Stimulated activated naive CD8-positive, alpha-beta T cell treated with anti-CD3 and anti-CD28 coated beads, Interleukin-15, Interleukin-2, amounts not matched to agents 100 U/mL and 50 U/mL, for 24 hours (primary cell): ENCODE measurements at regions not wholly inside any gene's neighbourhood (a gene's known extent, or its start where the extent isn't known, plus 50 kb on each side); places are given as distances from the start of the nearest gene placed in this dataset.

ENCODE experiments used
- ATAC-seq: fragments of 150-1000 bp; cut with Tn5 transposase; one replicate; pipeline ENCODE4 v1.10.0; 2021
- DNase-seq: peaks from one replicate; pipeline ENCODE4 v3.0.0; 2021

DNA sequence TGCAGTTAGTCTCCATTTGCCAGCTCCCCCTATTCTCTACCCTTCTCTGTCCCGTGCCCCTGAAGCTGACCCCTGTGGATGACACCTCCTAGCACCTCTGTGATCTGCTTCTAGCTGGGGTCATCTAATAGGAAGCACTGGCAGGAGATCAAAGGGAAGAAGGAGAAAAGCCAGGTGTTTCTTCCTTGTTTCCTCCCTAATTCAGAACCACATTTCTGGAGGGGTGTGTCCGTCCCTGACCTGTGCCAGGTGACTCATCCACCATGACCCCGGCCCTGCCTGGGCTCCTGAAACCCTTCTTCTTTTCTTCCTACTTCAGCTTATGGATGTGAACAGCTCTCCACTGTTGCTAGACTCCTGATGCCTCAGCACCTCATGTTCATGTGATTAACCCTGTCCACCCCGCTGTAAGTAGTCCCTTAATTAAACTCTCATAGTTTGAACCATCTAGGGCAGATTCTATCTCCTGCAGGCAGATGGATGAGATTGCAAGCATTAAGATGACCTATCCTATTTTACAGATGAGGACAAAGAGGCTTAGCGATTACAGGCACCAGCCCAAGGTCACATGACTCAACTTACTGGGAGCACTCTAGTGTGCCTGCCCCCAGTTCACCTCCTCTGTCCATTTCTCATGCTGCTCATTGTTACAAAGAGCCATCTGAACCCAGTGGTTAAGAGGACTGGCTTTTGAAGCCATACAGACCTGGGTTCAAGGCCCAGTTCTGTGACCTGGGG lies 770.5 kb downstream of the MED13L start:
- DNase-seq (no peak), ATAC-seq (no peak)

DNA sequence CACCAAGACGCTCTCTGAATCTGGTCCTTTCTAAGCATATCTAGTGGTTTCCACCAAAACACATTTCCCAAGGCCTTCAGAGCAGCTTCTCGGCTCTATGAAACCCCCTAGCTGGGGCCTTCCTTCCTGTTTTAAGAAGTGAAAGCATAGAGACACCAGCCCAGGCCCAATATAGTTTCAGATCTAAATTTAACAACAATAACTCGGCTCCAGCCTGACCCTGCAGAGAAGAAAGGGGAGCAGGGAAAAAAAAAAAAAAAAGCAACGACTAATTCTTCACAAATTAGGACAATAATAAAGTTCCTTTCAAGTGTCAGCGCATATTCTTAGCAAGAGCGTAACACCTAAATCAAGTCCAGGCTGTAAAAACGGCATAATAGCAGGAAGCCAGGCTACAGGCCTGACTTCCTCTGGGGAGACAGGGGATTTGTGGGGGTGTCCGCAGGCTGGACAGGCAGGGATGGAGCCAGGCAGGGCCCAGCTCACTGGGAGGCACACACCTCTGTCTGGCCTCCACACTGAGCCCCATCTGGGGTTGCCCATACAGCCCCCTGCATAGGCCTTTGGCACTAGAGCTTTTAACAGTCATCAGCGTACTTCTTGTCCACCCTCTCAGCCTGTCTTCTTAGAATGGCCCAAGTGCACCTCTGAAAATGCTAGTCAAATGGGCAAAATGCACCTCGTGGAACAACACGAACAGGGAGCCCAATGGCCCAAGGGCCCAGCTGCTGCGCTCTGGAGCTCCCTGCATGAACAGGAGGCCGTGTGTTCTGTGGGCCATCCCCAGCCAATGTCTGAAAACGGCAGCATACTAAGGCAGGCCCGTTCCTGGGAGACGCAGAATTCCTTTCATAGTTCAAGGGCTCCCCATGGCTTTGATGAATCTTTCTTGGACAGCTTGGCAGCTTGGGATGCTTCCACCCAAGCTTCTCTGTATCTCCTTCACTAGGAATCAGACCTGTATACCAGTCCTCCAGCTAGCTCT lies 772.9 kb downstream of the MED13L start:
- DNase-seq (no peak), ATAC-seq (no peak)

DNA sequence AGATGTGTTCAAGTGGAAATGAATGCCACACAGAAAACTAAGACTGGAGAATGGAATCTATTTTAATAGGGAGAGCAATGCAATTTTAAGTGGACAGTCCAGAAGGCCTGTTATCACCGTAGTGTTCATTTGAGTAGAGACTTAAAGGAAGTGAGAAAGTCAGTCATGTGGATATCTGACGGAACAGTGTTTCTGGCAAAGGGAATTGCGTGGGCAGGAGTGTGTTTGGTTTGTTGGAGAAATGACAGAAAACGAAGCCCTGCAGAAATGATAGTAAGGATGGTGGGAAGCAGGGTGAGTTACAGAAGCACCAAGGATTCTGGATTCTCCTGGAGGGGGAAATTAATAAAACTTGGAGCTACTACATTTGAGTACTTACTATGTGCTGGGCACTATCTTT lies 776.6 kb downstream of the MED13L start:
- ATAC-seq = no peak
- DNase-seq = no peak

DNA sequence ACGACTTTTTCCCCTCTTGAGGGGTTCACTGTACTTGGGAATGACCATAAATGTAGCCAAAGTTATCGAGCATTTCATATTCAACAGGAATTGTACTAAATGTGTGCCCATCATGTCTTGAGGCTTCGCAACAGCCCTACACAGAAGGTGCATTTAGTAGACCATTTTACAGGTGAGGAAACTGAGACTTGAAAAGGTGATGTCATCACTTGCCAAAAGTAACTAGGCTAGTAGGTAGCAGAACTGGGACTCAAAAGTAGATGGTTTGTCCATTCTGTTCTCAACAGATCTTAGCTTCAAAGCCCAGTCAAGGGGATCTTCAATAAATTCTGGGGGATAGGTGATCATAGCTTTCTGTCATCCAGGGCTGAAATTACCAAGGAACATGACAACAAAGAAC lies 782.2 kb downstream of the MED13L start:
- DNase-seq = no peak
- no peak for ATAC-seq

DNA sequence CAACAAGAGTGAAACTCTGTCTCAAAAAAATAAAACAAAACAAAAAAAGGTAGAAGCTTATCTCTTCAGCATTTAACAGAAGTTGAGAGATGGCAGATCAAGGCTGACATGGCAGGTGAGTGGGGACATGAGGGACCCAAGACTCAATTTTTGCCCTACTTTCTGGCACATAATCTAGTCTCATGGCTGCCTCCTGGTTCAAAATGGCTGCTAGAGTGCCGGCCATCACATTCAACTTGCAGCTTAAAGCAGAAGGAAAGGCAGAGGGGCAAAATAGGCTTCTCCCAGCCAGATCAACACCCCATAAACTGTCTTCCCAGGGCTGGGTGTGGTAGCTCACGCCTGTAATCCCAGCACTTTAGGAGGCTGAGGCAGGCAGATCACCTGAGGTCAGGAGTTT lies 784.9 kb downstream of the MED13L start:
- no peak for DNase-seq
- no peak for ATAC-seq

DNA sequence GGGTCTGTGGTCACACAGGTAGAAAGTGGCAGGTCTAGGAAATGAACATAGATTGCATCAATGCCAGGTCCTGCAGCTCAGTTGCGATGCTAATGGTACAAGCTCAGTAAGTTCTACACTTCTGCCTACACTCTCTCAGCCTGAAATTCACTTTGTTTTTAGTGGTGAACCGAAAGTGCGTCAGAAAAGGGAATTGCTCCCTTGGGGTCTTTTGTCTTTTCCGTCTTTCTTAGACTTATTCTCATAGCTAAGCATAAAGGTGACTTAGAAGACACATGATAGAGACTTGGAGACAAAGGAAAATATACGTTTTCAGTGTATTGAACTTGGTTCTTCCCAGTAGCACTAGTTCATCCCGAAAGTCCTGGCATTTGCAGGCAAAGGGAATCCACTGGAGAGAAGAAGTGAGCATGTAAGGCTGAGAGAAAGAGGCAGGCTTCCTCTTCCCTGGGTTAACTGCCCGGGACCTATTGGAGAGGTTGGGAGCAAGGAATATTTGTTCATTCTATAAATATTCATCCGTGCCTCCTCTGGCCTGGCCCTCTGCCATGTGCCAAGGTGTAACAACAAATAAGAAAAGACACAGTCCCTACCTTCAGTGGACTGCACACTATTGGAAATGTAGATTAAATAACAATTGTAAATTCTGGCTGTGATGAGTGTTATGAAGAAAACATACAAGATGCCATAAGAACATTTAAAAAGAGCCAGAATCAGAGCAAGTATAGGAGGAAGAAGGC lies 785.8 kb downstream of the MED13L start:
- DNase-seq (no peak), ATAC-seq (no peak)

DNA sequence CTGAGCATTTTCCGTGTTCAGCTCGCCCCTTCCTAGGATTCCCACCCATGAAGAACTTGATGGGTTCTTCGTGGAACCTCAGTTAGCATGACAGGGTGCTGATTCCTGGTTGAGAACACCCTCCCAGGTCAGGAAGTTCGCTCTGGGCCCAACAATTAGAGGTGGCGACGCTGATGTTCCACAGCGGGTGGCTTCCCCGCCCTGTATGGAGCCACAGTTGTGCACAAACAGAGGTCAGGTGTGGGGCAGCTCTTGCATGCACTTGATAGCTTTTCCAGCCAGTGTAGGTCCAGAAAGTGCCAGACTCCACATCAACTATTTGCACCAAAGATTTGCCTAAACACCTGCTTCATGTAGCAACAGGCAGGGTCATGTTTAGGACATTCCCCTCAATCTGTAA lies 788.2 kb downstream of the MED13L start:
- DNase-seq (no peak), ATAC-seq (no peak)

DNA sequence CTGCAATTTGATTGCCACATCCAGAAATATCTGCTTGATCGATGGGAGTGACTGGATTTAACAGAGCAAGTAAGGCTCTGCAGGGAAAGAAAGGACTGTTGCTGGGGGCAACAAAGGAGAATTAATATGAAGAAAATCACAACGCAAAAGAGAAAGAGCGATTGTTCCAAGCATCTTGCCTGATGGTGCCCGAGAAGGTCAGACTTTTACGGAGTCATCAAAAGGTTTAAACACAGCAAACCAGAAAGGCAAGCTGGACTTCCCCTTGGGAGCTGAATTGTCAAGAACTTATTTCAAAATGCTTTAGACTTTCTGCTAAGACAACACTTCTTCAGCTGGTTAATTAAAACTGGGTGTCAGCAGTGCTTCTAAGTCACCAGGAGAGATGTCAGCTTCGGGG lies 791.5 kb downstream of the MED13L start:
- ATAC-seq (no peak), DNase-seq (no peak)

DNA sequence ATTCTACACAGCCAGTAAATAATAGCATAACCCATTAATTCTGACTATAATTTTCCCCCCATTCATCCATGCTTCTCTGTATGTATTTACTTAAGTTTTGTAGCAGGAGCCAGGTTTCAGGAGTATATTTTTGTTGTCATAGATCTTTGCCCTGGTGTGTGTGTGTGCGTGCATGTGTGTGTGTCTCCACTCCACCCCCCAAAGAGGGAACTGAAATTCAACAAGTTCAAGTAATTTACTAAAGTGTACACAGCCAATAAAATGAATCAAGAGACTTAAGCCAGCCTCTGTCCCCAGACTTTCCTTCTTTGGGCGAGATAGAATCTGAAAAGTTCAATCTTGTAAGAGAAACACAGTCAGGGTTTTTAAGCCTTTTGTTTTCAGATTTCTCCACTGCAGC lies 792.0 kb downstream of the MED13L start:
- ATAC-seq (no peak), DNase-seq (no peak)

DNA sequence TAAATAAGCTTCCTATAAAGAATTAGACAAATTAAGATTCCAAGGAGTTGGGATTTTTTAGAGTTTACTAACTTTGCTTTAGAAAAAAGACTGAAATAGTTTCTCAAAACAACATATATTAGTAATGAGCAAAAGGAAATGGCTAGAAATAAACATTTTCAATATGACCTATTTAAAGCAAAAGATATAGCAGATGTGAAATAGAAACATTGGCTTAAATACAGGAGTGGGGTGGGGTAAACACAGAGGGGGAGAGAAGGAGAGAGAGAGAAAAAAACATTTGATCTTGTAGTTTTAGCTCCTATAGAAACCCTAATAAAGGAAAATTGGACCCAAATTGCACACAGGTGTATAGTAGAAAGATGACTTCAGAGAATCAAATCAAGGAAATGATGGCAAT lies 794.5 kb downstream of the MED13L start:
- DNase-seq = no peak
- ATAC-seq = no peak

DNA sequence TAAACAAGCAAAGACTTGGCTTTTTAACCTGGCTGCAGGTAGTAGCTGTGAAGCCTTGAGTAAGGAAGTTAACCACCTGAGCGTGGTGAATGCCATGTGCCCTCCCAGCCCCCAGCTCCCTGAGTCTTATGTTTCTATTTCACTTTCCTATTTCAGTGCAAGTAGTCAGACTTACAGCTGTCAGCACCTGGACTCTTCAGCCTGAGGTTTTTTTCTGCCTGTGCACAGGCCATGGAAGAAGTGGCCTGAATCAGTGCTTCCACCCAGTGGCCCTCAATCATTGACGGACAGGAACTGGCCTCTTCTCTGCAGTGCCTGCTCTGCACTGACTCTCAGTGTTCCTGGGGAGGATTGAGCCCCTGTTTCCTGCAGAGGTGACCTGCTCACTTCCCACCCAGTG lies 796.4 kb downstream of the MED13L start:
- DNase-seq (no peak), ATAC-seq (no peak)

DNA sequence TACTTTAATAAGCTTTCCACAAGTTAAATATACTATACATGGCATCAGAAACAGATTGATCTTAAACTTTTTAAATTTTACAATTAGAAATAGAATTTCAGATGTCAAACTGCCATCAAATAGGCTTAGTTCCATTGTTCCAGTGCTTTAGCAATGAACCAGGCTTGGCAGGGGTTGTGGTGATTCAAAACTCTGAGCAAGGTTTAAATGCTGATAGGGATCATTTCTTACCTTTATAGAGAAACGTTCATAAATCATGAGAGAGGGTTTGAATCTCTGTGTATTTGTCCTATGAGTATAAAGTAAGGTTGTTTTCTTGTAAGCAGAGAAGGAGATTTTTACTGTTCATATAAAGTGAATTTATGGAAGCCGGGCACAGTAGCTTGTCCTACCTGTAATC lies 794.5 kb upstream of the TBX3 start:
- ATAC-seq (no peak), DNase-seq (no peak)

DNA sequence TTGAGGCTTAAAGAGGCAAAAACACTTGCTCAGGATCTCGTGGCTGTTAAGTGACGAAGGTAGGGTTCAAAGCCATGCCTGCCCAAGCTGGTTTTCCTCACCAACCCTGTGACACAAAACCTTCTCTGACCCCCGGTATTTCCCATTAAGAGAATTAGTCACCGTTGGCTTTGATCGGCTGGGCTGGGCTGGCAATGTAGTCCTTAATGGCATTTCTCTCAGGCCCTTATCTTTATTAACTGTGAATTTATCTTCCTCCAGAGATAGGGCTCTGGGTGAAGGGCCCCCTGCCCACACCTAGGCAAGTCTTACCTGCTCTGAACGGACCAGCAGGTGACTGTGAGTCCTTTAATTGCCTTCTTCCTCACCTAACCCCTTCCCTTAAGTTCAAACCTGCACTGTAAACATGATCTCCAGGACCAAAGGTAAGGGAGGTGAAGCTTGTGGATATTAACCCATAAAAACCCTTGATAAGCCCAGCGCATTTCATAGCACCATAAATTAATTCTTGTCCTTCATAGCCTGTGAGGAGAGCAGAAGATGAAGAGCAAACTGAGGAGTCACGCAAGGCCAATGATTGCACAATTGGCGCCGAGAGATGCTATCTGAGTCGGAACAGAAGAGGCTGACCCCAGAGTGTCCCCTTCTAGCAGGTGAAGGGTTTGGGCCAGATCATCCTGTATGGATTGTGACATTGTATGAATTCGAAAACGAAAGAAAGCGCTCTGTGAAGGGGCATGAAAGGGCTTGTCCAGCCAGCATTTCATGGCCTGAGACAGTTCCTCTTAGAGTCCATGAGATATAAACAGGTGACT lies 790.8 kb upstream of the TBX3 start:
- DNase-seq (no peak), ATAC-seq (no peak)

DNA sequence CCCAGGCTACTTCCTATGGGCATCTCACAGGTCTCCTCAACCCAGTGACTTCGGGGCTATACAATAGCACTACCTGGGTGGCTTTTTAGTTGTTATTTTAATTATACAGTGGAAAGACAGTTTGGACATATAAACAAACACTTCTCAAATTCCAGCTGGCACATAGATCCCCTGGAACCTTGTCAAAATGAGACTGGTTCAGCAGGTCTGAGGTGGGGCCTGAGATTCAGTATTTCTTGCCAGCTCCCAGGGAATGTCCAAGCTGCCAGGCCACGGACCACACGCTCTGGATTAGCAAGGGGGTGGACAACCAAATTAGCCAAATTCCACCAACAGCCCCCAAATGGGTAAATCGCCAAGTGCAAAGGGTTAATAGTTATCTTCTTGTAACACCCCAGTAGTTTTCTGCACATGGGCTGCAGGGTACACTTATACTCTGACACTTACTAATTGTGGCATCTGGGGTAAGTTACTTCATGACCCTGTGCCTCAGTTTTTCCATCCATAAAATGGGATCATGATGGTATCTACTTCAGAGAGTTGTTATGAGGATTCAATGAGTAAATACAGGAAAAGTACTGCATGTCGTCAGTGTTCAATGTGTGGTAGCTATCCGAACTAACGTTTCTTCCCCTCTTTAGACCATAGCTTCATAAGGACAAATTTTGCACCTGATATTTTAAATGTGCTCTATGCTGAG lies 789.4 kb upstream of the TBX3 start:
- ATAC-seq (no peak), DNase-seq (no peak)

DNA sequence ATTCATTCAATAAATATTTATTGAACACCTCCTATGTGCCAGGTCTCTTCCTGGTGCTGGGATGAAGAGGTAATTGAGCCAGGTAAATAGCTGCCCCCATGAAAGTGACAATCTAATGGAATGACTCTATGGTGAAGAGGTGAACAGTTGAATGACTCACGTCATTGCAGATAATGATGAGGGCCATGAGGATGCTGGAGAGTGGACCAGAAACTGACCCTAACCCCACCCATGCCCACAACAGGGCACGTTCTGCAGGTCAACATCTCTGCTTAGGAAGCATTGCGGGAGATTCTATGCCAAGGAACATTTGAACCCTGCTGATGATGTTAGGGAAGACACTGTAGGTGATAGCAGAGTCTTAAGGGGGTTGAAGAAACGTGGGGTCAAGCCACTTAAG lies 788.9 kb upstream of the TBX3 start:
- no peak for ATAC-seq
- no peak for DNase-seq

DNA sequence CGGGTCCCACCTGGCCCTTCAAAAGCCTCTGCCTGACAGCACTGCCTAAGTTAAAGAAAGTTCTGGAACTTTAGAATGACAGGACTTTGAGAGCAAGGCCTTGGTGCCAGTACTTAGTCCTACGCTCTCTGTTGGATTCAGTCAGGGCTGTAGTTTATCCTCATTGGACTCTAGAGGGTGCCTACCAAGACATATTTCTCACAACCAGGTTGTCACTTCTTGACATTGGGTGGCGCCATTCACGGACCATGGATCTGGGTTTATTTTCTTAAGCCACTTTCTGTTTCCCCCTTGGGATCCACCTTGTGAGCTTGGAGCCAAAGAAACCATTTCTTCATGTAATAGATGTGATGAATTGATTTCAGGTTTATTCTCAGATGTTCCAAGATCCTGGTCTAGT lies 787.0 kb upstream of the TBX3 start:
- ATAC-seq (no peak), DNase-seq (no peak)

DNA sequence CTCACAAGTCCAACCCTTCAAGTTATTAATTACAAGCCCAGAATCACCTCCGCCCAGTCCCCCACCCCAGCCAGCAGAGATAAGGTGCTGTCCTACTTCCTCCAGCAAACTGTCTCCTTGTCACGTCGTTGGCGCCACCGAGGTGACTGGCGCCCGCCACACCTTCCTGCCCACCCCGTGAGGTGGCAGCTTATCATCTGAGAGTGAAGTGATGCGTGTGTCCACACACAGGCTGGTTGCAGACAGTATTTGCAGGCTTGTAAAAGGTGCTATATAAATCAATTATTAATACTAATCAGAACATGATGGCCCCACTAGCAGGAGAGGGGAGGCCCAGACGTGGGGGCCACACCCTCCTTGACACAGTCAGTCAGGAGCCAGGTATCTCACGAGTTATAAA lies 786.6 kb upstream of the TBX3 start:
- no peak for ATAC-seq

DNA sequence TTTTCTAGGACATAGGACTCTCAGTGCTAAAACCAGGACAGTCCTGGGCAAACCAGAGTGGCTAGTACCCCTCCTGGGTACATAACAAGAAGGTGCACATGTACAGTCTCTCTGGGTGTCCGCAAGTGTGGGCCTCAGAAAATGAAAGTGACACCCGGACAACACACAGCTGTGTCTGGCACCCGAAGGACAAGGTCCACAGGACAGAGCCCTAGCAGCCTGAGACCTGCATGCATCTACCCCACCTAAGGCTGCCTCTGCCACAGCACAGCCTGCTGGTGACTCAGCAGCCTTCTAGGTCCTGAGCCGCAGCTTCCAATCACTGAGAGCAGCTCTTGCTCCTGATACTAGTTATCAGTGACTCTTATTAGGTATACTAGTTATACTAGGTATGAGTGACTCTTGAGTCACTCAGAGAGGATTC lies 784.1 kb upstream of the TBX3 start:
- ATAC-seq (no peak), DNase-seq (no peak)

More for the DNA sequence above, 786.6 kb upstream of the TBX3 start:
- DNase-seq = no peak

DNA sequence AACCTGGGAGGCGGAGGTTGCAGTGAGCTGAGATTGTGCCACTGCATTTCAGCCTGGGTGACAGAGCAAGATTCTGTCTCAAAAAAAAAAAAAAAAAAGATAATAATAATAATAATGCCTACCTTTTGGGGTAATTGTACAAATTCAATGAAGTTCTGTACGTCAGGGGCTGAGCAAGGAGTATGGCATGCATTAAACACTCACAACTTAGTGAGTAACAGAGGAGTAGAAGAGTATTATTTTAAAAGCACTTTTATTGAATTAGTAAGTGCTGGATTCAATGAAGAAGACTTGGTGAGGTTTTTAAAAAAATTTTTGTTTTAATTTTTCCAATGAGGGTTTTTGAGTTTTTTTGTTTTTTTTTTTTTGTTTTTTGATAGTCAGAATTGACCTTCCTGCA lies 783.6 kb upstream of the TBX3 start:
- DNase-seq = no peak

DNA sequence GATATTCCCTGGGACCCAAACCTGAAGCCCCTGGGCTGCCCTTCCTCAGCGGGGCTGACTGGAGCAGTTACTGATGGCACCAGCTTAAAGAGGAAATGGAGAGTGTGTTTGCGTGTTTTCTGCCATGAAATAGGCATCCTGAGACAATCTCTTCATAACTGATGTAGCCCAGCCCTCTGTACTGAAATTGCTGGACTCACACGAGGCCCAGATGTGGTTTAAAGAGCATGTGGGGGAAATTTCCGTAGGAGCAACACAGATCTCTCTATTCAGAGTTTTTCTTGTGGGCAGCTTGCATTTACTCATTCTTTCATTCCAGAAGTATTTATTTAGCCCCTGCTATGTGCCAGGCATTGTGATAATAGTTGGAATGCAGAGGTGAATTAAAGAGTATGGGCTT lies 782.1 kb upstream of the TBX3 start:
- ATAC-seq = no peak
- DNase-seq = no peak

More for the DNA sequence above, 783.6 kb upstream of the TBX3 start:
- no peak for ATAC-seq

DNA sequence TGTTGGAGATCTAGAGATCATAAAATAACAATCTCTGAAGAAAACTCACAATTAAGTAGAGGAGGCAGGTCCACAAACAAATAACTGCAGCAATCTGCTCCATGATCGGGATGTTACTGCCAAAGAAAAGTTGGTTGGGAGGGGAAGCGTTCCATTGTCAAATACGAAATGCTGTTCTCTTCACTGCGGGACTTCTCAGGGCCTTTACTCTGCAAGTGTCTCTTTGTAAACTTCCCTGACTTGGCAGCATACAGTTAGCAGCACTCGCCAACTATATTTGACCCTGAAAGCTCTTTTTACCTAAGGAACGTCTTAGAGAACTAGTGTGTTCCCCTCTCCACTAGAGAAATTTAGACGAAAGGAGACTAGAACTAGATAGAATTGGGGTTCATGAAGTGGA lies 780.7 kb upstream of the TBX3 start:
- no peak for DNase-seq
- ATAC-seq = no peak
